GM10266 (cell line): ENCODE measurements at regions not wholly inside any gene's neighbourhood (a gene's known extent, or its start where the extent isn't known, plus 50 kb on each side); places are given as distances from the start of the nearest gene placed in this dataset.

Experiments
- DNase-seq: peaks from one replicate; pipeline ENCODE4 v3.0.0; 2012; ENCODE audit errors: extremely low spot score
- CTCF ChIP-seq: IDR thresholded peaks from 2 replicates; pipeline ENCODE4 v1.5.1; 2012; ENCODE audit warnings: mild to moderate bottlenecking, low read depth; ENCODE audit not compliant: control insufficient read depth, insufficient read depth; ENCODE audit errors: missing control alignments

- DNase-seq, result no peak
These were observed 510.1 kb upstream of the LARGE1 start for GRCh38 chr22:34430386-34430785.

GRCh38 chr22:34434371-34434770, 514.1 kb upstream of the LARGE1 start:
- no peak for DNase-seq
- no peak for TF ChIP-seq CTCF

More at GRCh38 chr22:34430386-34430785, 510.1 kb upstream of the LARGE1 start:
- TF ChIP-seq CTCF, result no peak

GRCh38 chr22:34437140-34437539, 516.9 kb upstream of the LARGE1 start:
- no peak for DNase-seq
- TF ChIP-seq CTCF, result no peak

- no peak for DNase-seq
- no peak for TF ChIP-seq CTCF
These were observed 534.3 kb upstream of the LARGE1 start for GRCh38 chr22:34454598-34454997.

- no peak for DNase-seq
- no peak for TF ChIP-seq CTCF
These were observed 542.5 kb upstream of the LARGE1 start for GRCh38 chr22:34462795-34463194.

GRCh38 chr22:34475886-34476285, 555.6 kb upstream of the LARGE1 start:
- no peak for DNase-seq
- no peak for TF ChIP-seq CTCF

GRCh38 chr22:34476762-34477161, 556.5 kb upstream of the LARGE1 start:
- DNase-seq, result no peak
- TF ChIP-seq CTCF, result no peak

- no peak for TF ChIP-seq CTCF
- no peak for DNase-seq
These were observed 560.8 kb upstream of the LARGE1 start for GRCh38 chr22:34481090-34481489.
